ENCODE measurements at regions not wholly inside any gene's neighbourhood (a gene's known extent, or its start where the extent isn't known, plus 50 kb on each side); places are given as distances from the start of the nearest gene placed in this dataset.

- TF ChIP-seq, protein P1, sequence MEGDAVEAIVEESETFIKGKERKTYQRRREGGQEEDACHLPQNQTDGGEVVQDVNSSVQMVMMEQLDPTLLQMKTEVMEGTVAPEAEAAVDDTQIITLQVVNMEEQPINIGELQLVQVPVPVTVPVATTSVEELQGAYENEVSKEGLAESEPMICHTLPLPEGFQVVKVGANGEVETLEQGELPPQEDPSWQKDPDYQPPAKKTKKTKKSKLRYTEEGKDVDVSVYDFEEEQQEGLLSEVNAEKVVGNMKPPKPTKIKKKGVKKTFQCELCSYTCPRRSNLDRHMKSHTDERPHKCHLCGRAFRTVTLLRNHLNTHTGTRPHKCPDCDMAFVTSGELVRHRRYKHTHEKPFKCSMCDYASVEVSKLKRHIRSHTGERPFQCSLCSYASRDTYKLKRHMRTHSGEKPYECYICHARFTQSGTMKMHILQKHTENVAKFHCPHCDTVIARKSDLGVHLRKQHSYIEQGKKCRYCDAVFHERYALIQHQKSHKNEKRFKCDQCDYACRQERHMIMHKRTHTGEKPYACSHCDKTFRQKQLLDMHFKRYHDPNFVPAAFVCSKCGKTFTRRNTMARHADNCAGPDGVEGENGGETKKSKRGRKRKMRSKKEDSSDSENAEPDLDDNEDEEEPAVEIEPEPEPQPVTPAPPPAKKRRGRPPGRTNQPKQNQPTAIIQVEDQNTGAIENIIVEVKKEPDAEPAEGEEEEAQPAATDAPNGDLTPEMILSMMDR (IDR thresholded peaks at IDR 0.05; ENCODE audit: insufficient read depth, low read length, poor library complexity, severe bottlenecking) = no peak
- no peak for TF ChIP-seq EZH2phosphoT487 (conservative IDR thresholded peaks at IDR 0.05; ENCODE audit: low read length)
Measured at GRCh38 chr6:11436508-11437096, 100.9 kb upstream of the TMEM170B start.

All from SU-DHL-6 (cell line).